ENCODE measurements at regions not wholly inside any gene's neighbourhood (a gene's known extent, or its start where the extent isn't known, plus 50 kb on each side); places are given as distances from the start of the nearest gene placed in this dataset.

- Histone ChIP-seq H3K27me3 (ENCODE audit: insufficient read depth, low read length) (no peaks in the 10 kb centered on the region), H3K79me2 (ENCODE audit: insufficient read depth, low read length) (no peaks in the 10 kb centered on the region), H3K56ac (ENCODE audit: insufficient read length, low read depth, low read length) (no peak overlapping the region), H2BK20ac (ENCODE audit: low read depth, low read length, poor library complexity, severe bottlenecking) (no peak overlapping the region), H2BK120ac (ENCODE audit: low read depth, low read length, poor library complexity, severe bottlenecking) (no peak overlapping the region), H2AK5ac (ENCODE audit: insufficient read length, low read length) (no peak overlapping the region), H3T11ph (ENCODE audit: low read length) (no peak overlapping the region), H3K9me3 (ENCODE audit: control insufficient read depth, low read depth, low read length) (no peaks in the 10 kb centered on the region), H3K27ac (ENCODE audit: insufficient read length, low read depth, low read length) (no peak overlapping the region), H2BK5ac (ENCODE audit: insufficient read length, low read length) (no peak overlapping the region), H3K18ac (ENCODE audit: insufficient read length, low read depth, low read length) (no peak overlapping the region), H3K4ac (ENCODE audit: low read depth, low read length) (no peak overlapping the region), H3K23me2 (ENCODE audit: insufficient read length, low read depth, low read length, poor library complexity, severe bottlenecking) (no peaks in the 10 kb centered on the region), H3K4me1 (ENCODE audit: insufficient read depth, low read length) (no peaks in the 10 kb centered on the region), H2AFZ (ENCODE audit: low read length) (no peak overlapping the region), H2BK15ac (ENCODE audit: low read depth, low read length) (no peak overlapping the region), H4K8ac (replicated peaks; ENCODE audit: insufficient read length, low read depth, low read length) (no peak overlapping the region), H4K5ac (ENCODE audit: insufficient read length, low read depth, low read length) (no peak overlapping the region), H3K4me2 (ENCODE audit: insufficient read depth, insufficient read length, low read length) (no peak overlapping the region), H3K14ac (ENCODE audit: insufficient read depth, low read length) (no peak overlapping the region), H3K23ac (ENCODE audit: insufficient read length, low read depth, low read length) (no peak overlapping the region), H4K91ac (ENCODE audit: insufficient read length, low read depth, low read length) (no peak overlapping the region), H3K9ac (ENCODE audit: extremely low read depth, insufficient read length, low read length) (no peak overlapping the region), H4K20me1 (ENCODE audit: control insufficient read depth, insufficient read depth, insufficient read length) (no peaks in the 10 kb centered on the region), H2BK12ac (ENCODE audit: insufficient read length, low read depth, low read length) (no peak overlapping the region), H3K79me1 (ENCODE audit: insufficient read depth, low read depth, low read length, poor library complexity, severe bottlenecking) (no peaks in the 10 kb centered on the region)
- no peaks in the 10 kb centered on the region for H3K27me3 Mint-ChIP-seq (ENCODE audit: low read depth)
- WGBS (ENCODE audit: extremely low coverage, insufficient read length, low lambda C conversion rate): no CpG with 5 or more reads among the region's 4 CpGs
- no peaks in the 10 kb centered on the region for H3K4me1 Mint-ChIP-seq
- no peak overlapping the region for H3K27ac Mint-ChIP-seq
- H3K9me3 Mint-ChIP-seq: no peaks in the 10 kb centered on the region
- no peaks in the 10 kb centered on the region for H3K36me3 Mint-ChIP-seq (ENCODE audit: insufficient read depth in 1 of 3, low read depth in 3 of 3)
- no peak for DNase-seq
- TF ChIP-seq, protein P1, sequence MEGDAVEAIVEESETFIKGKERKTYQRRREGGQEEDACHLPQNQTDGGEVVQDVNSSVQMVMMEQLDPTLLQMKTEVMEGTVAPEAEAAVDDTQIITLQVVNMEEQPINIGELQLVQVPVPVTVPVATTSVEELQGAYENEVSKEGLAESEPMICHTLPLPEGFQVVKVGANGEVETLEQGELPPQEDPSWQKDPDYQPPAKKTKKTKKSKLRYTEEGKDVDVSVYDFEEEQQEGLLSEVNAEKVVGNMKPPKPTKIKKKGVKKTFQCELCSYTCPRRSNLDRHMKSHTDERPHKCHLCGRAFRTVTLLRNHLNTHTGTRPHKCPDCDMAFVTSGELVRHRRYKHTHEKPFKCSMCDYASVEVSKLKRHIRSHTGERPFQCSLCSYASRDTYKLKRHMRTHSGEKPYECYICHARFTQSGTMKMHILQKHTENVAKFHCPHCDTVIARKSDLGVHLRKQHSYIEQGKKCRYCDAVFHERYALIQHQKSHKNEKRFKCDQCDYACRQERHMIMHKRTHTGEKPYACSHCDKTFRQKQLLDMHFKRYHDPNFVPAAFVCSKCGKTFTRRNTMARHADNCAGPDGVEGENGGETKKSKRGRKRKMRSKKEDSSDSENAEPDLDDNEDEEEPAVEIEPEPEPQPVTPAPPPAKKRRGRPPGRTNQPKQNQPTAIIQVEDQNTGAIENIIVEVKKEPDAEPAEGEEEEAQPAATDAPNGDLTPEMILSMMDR (conservative IDR thresholded peaks at IDR 0.05): no peak
- H3K4me3 Mint-ChIP-seq: no peak overlapping the region
Measured at GRCh38 chr9:80091526-80091925, 519.8 kb downstream of the TLE4 start.

Measured in H9 (cell line).